ENCODE measurements at regions not wholly inside any gene's neighbourhood (a gene's known extent, or its start where the extent isn't known, plus 50 kb on each side); places are given as distances from the start of the nearest gene placed in this dataset.

DNA sequence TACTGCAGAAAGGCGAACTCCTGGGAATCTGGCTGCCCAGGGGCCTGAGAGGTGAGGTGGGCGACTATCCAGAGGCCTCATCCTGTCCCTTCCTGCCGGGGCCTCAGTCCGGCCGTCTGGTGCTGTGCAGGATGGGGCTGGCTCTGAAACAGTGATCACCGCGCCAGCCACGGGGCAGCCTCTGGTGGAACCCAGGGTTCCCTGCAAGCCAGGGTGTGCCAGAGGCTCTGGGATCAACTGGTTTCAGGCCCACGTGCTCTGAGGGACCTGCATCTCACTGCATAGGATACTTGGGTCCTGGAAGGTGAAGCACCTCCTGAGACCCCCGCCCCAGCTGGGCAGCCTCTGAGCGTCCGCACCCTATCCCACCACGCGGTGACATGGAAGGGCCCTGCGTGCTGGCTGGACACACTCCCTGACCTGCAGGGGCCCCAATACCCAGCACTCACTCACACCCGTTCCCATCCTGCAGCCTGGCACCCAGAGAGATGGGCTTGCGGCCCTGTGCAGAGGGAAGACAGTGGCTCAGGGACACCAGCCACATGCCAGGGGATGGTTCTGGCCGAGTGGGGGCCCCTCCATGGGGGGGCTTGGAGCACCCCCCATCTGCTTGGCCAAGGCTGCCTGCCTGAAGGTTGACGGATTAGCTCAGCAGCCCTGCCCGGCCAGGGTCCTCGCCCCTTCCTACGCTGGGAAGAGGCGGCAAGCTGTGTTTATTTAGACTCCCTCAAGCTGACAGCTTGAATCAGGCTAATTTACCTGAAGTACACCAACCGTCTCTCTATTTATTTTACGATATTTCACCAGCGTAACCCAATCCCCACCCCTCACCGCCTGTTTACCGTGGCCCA is 64.3 kb upstream of the TTC34 start:
- DNase-seq = no peak

DNA sequence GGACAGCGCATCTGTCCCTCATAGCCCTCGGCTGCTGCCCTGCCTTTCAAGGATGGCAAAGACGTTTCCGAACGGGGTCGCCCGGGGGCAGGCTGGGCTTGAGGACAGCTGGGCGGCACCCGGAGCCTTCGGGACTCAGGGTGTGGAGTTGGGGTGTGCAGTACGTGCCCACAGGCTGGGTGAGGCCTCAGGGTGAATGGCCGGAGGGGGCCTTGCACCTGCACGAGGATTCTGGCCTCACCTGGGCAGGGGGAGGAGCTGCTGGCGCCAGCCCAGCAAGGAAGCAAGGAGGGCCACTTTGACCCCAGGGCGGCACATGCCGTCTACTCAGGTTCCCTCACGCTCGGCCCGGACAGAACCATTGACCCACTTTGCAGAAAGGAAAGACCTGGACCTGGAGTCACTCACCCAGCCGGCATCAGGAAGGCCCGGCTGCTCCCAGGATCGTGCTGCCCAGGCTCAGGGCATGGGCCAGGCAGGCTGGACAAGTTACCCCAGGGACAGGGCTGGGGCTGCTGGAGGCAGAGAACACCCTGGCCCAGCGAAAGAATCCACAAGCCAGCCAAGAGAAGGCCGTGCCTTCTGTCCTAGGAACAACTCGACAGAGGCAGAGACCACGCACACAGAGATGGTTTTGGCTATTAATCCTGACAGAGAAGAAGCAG is 65.1 kb upstream of the TTC34 start:
- DNase-seq = no peak

DNA sequence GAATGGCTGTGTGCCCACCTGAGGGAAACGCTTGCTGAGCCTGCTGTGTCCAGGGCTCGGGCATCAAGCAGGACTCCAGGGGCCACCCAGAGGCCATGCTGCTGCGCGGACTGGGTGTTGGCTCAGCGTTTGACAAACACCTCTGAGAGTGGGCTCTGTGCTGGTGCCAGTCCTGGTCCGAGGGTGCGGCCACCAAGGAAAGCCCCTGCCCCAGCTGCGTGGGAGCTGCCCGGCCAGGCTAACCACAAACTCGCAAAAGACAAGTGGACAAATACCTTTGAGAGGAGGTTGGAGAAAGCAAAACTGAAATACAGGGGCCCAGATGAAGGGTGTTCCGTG is 65.6 kb upstream of the TTC34 start:
- no peak for DNase-seq

DNA sequence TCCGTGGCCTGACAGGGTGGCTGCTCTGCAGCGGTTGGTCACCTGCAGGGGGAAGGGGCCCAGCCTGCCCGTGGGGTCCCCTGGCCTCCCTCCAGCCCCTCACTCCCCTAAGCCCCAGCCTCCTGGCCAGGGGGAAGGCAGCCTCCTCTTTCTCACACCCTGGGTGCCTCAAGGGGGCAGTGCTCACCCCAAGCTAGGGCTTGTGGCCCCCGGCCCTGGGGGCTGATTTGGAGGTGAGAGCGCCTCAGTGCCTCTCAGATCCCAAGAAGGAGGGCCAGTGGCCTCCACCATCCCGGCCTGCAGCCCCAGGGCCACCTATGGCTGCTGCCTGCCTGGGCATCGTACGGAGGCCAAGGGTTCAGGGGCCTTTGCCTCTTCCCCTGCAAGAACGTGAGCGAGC is 66.4 kb upstream of the TTC34 start:
- DNase-seq = no peak

DNA sequence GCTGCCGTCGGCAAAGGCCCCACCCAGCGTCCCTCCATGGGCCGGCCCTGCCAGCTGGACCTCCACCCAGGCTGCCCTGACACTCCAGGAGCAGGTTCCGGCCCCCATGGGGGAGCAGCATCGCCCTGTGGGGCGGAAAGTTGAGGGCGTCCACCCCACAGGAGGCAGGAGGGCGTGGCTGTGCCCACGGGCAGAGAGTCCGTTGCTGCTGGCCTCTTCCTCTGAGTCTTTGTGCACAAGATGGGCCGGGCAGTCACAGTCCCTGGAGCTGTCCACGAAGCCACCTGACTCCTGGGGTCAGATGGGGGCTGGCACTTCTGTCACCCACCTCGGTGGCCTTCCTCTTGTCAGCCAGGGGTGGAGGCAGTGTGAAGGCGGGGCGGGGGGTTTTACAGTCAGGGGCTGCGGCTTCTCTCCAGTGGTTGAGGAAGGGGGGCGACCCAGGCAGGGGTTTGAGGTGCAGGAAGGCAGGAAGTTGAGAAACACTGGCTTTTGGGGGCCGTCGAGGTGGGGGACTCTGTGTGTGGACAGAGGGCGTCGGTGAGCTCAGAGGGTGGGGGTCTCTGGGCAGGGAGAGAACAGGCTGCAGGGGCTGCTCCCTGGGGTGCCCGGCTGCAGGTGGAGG is 67.2 kb upstream of the TTC34 start:
- DNase-seq = no peak

DNA sequence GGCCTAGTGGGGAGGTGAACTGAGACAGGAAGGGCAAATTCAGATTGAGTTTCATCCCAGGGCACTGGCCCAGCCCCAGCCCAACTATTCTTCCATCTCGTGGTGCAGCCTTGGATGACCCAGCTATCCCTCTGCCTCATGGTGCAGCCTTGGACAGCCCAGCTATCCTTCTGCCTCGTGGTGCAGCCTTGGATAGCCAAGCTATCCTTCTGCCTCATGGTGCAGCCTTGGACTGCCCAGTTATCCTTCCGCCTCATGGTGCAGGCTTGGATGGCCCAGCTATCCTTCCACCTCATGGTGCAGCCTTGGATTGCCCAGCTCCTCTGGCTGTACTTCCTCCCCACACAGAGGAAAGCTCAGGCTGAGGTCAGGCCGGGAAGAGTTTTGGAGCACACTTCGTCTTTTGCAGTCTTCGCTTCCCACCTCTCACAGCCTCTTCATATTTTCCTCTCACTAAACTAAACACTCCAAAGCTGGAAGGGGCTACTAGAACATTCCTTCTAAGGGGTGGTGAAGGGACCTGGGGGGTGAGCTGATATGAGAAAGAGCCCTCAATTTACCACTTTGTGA is 69.8 kb upstream of the TTC34 start:
- no peak for DNase-seq

DNA sequence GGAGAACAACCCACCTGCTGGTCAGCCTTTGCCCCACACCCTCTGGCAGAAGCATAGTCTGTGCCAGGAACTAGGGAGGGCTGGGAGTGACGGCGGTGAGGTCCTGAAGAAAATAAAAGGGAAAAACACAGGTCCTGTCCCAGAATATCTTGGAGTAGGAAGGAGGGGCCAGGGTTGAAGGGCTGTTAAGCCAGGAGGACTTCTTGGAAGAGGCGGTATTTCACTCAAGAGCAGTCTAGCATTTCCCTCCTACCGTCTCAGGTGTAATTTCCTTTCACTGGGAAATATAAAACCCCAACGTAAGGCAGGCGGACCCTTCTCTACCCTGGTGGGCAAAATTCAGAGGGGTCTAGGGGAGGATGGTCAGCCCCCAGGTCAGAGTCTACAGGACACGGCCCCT is 72.7 kb upstream of the TTC34 start:
- no peak for DNase-seq

DNA sequence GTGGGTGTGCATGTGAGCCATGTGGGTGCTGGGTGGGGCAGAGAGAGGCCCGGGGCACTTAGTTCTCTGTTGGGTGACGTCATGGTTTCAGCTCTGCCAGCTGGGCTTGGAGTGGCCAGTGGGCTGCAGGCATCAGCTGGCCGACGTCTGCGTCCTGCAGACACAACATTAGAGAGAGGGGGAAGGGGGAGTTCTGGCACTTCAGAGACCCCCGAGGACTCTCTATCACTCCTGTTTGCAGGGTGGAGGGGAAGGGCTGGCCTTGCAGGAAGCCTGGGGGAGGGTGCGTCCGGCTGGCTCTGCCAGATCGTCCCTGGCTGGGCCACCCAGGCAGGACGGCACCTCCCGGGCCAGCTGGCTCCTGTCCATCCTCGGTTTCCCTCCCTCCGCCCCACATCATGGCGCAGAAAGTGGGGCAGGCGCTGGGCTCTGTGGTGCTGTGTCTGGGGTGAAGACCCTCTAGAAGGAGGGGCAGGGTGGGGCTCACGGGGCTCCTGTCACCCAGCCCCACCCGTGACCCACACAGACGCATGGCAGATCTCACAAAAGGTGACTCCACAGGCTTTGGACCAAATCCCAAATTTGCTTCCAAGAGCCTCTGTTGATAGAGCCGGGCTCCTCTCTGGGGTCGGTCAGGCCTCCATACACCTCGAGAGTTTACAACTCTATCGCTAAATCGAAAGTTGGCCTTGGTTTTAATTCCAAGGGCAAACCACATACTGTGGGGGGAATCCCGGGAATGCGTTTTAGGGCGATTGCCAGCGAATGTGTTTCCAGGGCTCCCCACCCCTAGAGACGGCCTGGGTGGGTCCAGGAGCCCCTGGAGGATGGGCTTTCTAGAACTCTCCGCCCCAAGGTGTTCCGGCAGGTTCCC is 73.4 kb upstream of the TTC34 start:
- DNase-seq = peak in 2 of 56 donors; percentile 11 to 15

DNA sequence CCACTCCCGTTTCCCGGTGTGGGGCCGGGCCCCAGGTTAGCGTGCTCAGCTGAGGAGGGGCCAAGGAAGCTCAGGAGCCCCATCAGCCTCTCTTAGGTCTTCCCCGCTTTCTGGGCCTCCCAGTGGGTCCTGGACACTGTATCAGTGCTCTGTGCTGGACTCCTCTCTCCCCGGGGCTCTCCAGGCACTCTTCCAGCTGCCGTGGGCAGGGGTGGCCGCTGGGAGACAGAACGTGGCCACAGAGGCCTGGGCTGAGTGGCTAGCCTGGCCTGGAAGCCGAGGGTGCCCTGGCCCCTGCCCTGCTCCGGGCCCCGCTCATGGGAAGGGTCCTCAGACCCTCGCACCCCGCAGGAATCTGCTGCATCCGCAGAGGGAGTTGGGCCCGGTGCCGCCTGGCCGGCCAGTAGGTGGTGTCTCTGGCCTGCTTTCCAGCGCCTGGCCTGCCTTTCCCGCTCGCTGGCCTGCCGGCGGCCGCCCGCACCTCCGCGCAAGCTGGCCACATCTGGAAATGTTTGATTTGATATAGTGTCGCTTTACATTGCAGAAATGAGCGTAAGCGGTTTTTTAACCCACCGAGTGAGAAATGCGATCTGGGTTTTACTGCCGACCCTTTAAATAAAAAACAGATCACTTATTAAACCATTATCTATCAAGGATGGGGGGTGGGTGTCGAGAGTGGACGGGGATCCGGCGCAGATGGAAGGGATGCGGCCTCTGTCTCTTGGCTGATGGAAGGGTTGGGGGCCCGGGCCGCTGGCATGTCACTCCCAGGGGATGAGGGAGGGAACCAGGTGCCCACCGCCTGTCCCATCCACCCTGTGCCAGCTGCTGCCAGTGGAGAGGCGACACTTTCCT is 74.4 kb upstream of the TTC34 start:
- peak in 33 of 56 donors; percentile 3 to 59 (median 20) for DNase-seq

DNA sequence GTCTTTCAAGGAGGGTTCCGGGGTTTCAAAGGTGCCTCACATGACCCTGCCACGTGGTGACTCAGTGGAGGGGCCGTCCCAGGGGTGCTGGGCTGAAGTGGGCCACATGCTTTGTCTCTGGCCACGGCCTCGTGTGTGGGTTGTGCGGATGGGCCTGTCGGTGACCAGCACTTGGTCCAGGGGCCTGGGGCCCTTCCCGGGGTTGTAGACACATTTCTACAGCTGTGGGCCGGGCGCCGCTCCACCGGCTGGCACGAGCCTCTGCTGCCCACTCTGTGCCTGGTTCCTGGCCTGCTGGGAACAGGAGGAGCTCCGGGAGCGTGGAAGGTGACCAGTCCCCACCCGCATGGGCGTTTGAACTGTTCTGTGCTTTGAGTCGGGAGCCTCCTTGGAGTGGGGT is 75.4 kb upstream of the TTC34 start:
- DNase-seq = no peak

DNA sequence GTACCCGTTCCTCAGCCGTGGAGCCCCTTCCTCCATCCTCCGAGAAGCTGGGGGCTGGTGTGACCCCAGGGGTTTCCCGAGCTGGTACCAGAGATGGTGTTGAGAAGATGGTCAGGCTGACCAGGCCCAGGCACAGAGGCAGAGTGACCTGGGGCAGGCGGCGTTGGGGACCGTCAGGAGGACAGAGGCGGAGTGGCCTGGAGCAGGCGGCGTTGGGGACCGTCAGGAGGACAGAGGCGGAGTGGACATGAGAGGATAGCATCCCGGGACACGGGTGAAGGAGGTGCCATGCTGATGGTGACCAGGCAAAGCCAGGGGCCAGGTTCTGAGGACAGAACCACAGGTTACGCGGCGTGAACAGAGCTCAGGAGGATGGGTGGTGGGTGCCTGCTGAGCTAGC is 75.9 kb upstream of the TTC34 start:
- DNase-seq = no peak

DNA sequence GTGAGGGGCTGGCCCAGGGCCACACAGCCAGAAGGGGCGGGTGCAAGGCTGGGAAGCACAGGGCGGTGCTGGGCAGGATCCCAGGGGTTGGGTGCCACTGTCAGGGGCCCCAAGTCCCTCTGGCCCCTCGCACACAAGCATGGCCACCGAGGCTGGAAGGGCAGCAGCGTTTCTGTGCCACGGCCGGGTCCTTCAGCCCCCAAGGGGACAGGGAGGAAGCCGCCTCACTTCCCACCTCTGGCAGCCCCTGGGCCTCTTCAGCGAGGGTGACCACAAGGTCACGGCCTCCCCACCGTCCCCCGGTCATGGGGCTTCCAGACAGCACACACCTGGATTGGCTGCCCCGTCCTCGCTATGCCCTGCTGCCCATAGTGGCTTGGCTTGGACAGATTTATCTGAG is 77.1 kb upstream of the TTC34 start:
- no peak for DNase-seq

DNA sequence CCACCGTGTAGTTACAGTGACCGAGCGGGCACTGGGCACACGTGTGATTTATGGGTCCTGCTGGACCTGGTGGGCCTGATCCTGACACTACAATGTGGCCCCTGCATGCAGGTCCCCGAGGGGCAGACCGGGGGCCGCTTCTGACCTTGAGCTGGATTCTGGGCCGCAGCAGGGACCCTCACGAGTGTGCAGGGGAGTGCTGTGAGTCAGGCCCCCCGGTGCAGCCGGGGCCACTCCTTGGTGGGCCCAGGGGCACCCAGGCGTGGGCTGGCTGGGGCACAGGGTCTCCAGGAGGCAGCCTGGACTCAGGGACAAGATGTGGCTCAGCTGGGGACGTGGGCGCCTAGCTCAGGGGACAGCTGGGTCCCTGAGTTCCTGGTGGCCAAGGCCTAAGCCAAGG is 77.5 kb upstream of the TTC34 start:
- DNase-seq = no peak

DNA sequence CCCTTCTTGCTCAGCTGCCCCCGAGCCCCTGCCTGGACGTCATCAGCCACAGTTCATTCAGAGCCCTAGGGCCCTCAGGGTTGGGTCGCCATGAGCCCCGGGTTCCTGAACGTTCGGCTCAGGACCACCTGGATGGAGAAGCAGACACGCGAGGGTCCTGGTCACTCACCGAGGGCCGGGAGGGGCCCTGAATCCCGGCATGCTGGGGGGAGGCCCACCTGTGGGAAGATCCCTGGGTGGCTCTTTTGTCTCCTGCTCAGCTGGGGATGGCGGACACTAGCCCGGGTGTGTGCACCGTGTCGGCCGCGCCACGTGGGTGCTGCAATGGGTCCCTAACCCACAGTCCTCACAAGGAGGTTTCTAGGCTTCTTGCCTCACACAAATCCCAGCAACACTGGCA is 78.1 kb upstream of the TTC34 start:
- DNase-seq = no peak

DNA sequence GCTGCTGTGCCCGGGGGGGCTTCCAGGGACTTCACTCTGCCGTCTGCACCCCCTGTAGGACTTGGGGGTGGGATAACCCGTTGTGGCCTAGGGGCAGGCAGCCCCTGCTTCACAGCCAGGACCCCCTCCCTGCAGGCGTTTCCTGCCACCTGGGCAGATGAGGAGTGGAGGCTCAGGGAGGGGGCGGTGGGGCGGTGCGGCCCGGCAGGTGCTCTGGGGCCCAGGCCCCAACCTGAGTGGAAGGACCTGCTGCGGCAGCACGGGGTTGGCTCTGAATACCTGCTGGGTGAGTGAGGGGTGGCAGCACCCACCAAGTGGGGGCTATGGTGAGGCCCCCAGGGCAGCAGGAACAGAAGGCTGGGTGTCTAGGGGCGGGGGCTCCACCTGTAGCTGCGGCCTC is 78.6 kb upstream of the TTC34 start:
- DNase-seq = no peak

DNA sequence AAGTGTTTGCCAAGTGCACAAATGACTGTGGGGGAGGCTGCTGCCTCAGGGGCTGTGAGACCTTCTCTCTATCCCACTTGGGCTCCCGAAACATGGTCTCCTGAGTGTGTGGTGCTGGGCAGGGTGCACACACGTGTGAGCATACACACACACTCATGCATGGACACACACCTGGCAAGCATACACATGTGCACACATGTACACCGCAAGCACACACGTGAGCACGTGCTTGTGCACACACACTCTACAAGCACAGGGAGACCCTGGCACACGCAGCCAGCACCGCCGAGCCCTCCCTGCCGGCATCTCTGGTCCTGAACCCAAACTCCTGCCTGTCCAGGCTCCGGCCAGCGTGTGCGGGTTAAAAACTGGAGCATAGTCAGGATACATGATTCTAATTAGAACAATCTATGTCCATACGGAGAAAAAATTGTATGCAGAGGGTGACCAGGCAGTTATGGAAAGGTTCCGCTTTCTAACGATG is 79.4 kb upstream of the TTC34 start:
- DNase-seq = no peak

DNA sequence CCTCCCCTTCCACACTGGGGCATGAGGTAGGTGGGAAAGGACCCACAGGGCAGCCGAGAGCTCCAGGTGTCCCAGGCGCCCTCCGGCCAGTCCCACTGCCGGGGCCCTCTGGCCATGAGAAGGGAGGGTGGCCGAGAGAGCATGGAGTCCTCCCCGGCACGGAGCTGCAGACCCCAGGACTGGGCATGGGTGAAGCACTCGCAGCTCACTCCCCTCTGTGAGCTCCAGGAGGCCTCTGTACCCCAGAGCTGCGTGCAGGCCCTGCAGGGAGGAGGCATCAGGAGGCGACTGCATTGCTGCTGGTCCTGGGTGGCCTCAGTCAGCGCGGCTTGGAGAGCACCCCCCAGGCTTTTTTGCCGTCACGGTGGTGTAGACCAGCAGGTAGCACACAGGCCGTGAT is 80.1 kb upstream of the TTC34 start:
- DNase-seq = no peak

DNA sequence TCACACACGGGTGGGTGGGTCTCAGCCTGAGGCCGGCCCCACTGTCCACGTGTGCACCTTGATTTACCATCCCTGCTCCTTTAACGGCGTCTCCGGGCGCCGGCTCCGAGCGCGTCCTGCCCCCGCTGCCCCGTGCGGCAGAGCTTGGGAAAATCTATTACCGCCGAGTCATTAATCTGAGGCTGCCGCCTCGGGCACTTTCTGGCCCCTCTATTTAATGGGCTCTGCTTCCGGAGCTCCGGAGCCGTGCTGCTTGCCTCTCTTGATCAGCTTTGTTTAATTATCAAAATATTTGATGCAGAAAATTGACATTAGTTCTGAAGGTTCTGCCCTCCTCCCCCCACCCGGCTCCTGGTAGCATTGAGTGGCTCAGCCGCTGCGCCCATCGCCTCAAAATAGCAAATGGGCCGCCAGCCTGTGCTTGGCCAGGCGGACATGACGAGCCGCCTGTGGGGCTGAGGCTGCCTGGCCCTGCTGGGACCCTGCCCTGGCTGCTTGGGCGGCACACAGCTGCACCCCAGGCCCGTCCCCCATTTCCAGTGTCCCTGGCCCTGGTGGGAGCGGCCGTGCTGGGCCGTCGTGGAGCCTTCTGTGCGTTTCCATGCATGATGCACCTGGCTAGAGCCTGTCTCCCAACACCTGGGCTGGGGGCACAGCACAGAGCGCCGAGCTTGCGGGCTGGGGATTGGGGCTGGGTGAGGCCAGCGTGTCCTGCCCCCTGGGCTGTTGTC is 81.6 kb upstream of the TTC34 start:
- no peak for DNase-seq

DNA sequence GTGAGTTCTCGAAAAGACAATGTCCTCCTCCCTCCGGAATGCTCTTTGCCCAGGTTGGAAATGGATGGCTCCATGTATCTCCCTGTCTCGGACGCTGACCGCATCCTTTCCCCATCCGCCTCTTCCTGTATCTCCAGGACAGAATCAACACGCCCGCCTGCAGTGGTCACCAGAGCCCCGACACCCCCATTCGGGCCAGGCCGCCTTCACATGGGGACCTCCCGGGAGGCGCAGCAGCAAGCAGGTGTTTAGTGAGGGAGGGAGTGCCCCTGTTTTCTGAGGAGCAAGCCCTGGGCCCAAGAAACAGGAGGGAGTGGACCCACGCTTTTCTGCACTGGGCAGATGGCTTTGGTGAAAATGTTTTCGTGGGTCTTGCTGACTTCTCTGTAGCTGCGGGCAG is 83.5 kb upstream of the TTC34 start:
- DNase-seq = no peak

DNA sequence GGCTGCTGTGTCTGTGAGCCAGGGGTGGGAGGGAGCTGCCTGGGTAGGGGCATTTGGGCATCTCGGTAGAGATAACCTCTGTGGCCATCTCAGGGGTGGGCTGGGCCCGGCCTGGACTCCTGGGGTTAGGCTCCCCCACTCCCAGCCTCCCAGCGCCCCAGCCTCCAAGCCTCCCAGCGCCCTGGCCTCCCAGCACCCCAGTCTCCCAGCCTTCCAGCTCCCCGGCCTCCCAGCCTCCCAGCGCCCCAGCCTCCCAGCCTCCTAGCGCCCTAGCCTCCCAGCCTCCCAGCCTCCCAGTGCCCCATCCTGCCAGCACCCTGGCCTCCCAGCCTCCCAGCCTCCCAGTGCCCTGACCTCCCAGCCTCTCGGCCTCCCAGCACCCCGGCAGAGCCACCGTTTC is 85.1 kb upstream of the TTC34 start:
- no peak for DNase-seq

Data from nucleus accumbens (tissue), 56 donors.